ENCODE measurements at regions not wholly inside any gene's neighbourhood (a gene's known extent, or its start where the extent isn't known, plus 50 kb on each side); places are given as distances from the start of the nearest gene placed in this dataset.

DNA sequence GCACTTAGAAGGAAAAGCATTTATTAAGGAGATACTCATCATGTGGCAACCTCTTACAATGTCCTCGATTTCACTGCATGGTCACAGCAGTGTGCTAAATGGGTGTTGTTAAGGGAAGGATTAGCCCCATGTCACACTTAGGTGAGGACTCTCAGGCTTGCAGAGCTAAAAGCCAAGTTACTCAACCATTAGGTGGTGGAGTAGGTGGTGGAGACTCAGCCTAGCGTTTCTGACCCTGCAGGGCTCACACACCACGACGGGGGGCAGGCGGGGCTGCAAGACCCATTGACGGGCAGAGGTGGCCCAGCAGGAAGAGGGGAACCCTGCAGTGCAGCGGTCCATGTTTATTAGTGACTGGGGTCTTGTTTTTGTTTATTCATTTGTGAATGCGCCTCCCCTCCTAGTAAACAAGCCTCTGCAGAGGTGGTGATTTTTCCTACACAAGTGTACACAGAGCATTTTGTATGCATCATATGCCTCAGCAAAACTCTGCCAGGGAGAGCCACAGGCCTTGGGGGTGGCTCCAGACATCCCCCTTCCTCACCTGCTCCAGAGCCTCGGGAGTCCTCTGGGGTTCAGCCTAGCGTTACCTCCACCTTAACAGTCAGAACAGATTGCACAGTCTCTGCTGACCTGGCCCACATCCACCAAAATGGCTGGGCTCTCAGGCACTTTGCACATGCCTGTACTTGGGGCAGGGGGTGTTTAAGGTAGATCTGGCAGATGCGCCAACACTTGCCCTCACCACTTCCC, 216.7 kb downstream of the C16orf95 start:
- TF ChIP-seq, protein P1, sequence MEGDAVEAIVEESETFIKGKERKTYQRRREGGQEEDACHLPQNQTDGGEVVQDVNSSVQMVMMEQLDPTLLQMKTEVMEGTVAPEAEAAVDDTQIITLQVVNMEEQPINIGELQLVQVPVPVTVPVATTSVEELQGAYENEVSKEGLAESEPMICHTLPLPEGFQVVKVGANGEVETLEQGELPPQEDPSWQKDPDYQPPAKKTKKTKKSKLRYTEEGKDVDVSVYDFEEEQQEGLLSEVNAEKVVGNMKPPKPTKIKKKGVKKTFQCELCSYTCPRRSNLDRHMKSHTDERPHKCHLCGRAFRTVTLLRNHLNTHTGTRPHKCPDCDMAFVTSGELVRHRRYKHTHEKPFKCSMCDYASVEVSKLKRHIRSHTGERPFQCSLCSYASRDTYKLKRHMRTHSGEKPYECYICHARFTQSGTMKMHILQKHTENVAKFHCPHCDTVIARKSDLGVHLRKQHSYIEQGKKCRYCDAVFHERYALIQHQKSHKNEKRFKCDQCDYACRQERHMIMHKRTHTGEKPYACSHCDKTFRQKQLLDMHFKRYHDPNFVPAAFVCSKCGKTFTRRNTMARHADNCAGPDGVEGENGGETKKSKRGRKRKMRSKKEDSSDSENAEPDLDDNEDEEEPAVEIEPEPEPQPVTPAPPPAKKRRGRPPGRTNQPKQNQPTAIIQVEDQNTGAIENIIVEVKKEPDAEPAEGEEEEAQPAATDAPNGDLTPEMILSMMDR (IDR thresholded peaks at IDR 0.05): no peak
- no peak for TF ChIP-seq POLR2A (IDR thresholded peaks at IDR 0.05)

Data from heart left ventricle (tissue), 13 donors.